Osteocyte (in vitro differentiated cells): ENCODE measurements at regions not wholly inside any gene's neighbourhood (a gene's known extent, or its start where the extent isn't known, plus 50 kb on each side); places are given as distances from the start of the nearest gene placed in this dataset.

Experiments used
- DNase-seq: peaks from one replicate; pipeline ENCODE4 v3.0.0; 2021; ENCODE audit warnings: mixed read lengths; ENCODE audit not compliant: unreplicated experiment; ENCODE audit errors: extremely low spot score
- H3K27ac Mint-ChIP-seq: one replicate; pipeline ENCODE4 v1.8.0; 2021; ENCODE audit warnings: mild to moderate bottlenecking, mixed read lengths; ENCODE audit not compliant: unreplicated experiment
- H3K27me3 Mint-ChIP-seq: one replicate; pipeline ENCODE4 v1.8.0; 2021; ENCODE audit warnings: mixed read lengths; ENCODE audit not compliant: unreplicated experiment
- H3K36me3 Mint-ChIP-seq: one replicate; pipeline ENCODE4 v1.8.0; 2021; ENCODE audit warnings: mixed read lengths; ENCODE audit not compliant: unreplicated experiment
- H3K4me1 Mint-ChIP-seq: one replicate; pipeline ENCODE4 v1.8.0; 2021; ENCODE audit warnings: mixed read lengths; ENCODE audit not compliant: unreplicated experiment
- H3K4me3 Mint-ChIP-seq: one replicate; pipeline ENCODE4 v1.8.0; 2021; ENCODE audit warnings: mild to moderate bottlenecking, moderate library complexity, mixed read lengths; ENCODE audit not compliant: unreplicated experiment
- H3K9me3 Mint-ChIP-seq: one replicate; pipeline ENCODE4 v1.8.0; 2021; ENCODE audit warnings: mixed read lengths; ENCODE audit not compliant: unreplicated experiment
- CTCF ChIP-seq: fragments of 200-600 bp; sonication (generic); IDR thresholded peaks from 2 replicates; pipeline ENCODE4 v1.5.0; 2021; ENCODE audit warnings: antibody characterized with exemption, mild to moderate bottlenecking, moderate library complexity

- no peak for DNase-seq
- peak; percentile 46 for TF ChIP-seq CTCF
- Mint-ChIP-seq H3K4me3 (no peak overlapping the region), H3K9me3 (no peaks in the 10 kb centered on the region), H3K27ac (no peak overlapping the region), H3K27me3 (no peaks in the 10 kb centered on the region), H3K36me3 (peaks cover 4% of the 10 kb centered on the region), H3K4me1 (peaks cover 53% of the 10 kb centered on the region)
Observed at GRCh38 chr6:44062771-44063560, 64.3 kb downstream of the MRPL14 start.

- Mint-ChIP-seq H3K27me3 (no peaks in the 10 kb centered on the region), H3K4me3 (no peak overlapping the region), H3K27ac (no peak overlapping the region), H3K36me3 (peaks cover 4% of the 10 kb centered on the region), H3K4me1 (peaks cover 54% of the 10 kb centered on the region), H3K9me3 (no peaks in the 10 kb centered on the region)
- no peak for TF ChIP-seq CTCF
- DNase-seq = no peak
Observed at GRCh38 chr6:44062105-44062770, 65.0 kb downstream of the MRPL14 start.

GRCh38 chr6:44061375-44062104 lies 65.7 kb downstream of the MRPL14 start:
- no peaks in the 10 kb centered on the region for H3K27me3 Mint-ChIP-seq
- peaks cover 4% of the 10 kb centered on the region for H3K36me3 Mint-ChIP-seq
- no peaks in the 10 kb centered on the region for H3K9me3 Mint-ChIP-seq
- no peak for TF ChIP-seq CTCF
- DNase-seq = no peak
- peaks cover 54% of the 10 kb centered on the region for H3K4me1 Mint-ChIP-seq
- H3K4me3 Mint-ChIP-seq = no peak overlapping the region
- H3K27ac Mint-ChIP-seq = peak overlapping the region; percentile 39

DNA sequence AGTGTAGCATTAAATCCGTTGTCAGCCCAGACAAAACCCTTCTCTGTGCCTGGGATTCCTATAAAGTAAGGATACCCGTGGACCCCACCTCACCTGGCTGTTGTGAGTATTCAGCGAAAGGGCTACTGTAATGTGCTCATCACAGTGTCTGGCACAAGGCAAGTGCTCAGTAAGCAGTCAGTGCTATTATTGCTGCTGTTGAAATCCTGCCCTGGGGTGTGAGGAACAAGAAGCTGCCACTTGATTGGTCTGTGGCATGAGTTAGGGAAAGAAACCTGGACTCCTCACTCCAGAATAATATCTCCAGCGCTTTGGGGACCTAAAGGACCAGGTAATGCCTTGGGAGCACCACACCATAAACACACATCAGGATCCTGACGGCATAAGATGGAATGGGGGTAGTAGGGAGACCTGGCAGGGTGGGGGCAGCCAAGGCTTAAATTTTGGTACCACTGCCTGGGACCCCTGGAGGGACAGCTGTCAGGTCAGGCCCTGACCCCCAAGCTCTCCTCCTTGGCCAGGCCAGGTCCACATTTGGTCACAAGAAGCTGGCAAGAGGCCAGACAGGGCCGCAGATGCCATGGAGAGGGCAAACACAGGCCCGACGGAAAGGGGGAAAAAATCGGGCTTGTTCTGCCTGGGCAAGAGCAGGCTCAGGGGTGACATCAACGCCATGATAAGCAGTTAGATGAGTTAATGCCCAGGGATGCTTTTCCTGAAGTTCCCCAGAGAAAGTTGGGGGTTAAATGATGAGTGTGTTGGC lies 66.5 kb downstream of the MRPL14 start:
- no peak overlapping the region for H3K27ac Mint-ChIP-seq
- H3K9me3 Mint-ChIP-seq = no peaks in the 10 kb centered on the region
- H3K4me1 Mint-ChIP-seq = peaks cover 60% of the 10 kb centered on the region
- peaks cover 4% of the 10 kb centered on the region for H3K36me3 Mint-ChIP-seq
- no peak overlapping the region for H3K4me3 Mint-ChIP-seq
- H3K27me3 Mint-ChIP-seq = no peaks in the 10 kb centered on the region
- TF ChIP-seq CTCF = no peak
- no peak for DNase-seq
